Stimulated activated naive CD4-positive, alpha-beta T cell (primary cell): ENCODE measurements at regions not wholly inside any gene's neighbourhood (a gene's known extent, or its start where the extent isn't known, plus 50 kb on each side); places are given as distances from the start of the nearest gene placed in this dataset.
"Not testable (repeated sequence)": the region's sequence is repeated elsewhere in the genome, so short reads cannot be mapped to it uniquely, and the experiment has no call there.

Source experiments
- DNase-seq, 6 experiments: peaks; one replicate each; lab custom pipeline; 2025; lab: John Stamatoyannopoulos, UW

GRCh38 chr22:23500508-23501260 is 79.4 kb downstream of the IGLL1 start:
- no peak for DNase-seq

- DNase-seq, result no peak
Observed at GRCh38 chr22:23499845-23500500, 80.1 kb downstream of the IGLL1 start.

- no peak for DNase-seq
Observed at GRCh38 chr22:23498811-23499798, 81.0 kb downstream of the IGLL1 start.

- DNase-seq, result not testable (repeated sequence)
Observed at GRCh38 chr22:23497889-23498288, 82.2 kb downstream of the IGLL1 start.

GRCh38 chr22:23497016-23497885 is 82.8 kb downstream of the IGLL1 start:
- no peak for DNase-seq

- DNase-seq, result no peak
Observed at GRCh38 chr22:23496445-23496833, 83.7 kb downstream of the IGLL1 start.

GRCh38 chr22:23495614-23496444 is 84.3 kb downstream of the IGLL1 start:
- DNase-seq, result peak in 1 of 6 experiments; percentile 14

- DNase-seq, result no peak
Observed at GRCh38 chr22:23494930-23495266, 85.2 kb downstream of the IGLL1 start.

GRCh38 chr22:23485490-23485889 is 94.6 kb downstream of the IGLL1 start:
- no peak for DNase-seq

- no peak for DNase-seq
Observed at GRCh38 chr22:23484651-23485050, 95.4 kb downstream of the IGLL1 start.

- DNase-seq, result no peak
Observed at GRCh38 chr22:23481369-23481768, 98.7 kb downstream of the IGLL1 start.

- no peak for DNase-seq
Observed at GRCh38 chr22:23478175-23478574, 101.9 kb downstream of the IGLL1 start.

GRCh38 chr22:23474531-23474930 is 105.6 kb downstream of the IGLL1 start:
- not testable (repeated sequence) for DNase-seq

- no peak for DNase-seq
Observed at GRCh38 chr22:23473901-23474300, 106.2 kb downstream of the IGLL1 start.

- not testable (repeated sequence) for DNase-seq
Observed at GRCh38 chr22:23472376-23472775, 107.7 kb downstream of the IGLL1 start.

- DNase-seq, result no peak
Observed at GRCh38 chr22:23471698-23472097, 108.4 kb downstream of the IGLL1 start.

- no peak for DNase-seq
Observed at GRCh38 chr22:23470811-23471389, 109.2 kb downstream of the IGLL1 start.

GRCh38 chr22:23467721-23468294 is 112.3 kb downstream of the IGLL1 start:
- no peak for DNase-seq

GRCh38 chr22:23466351-23466750 is 113.7 kb downstream of the IGLL1 start:
- DNase-seq, result no peak

GRCh38 chr22:23464796-23465195 is 115.3 kb downstream of the IGLL1 start:
- DNase-seq, result not testable (repeated sequence)
